HG02763 (cell line): ENCODE measurements at regions not wholly inside any gene's neighbourhood (a gene's known extent, or its start where the extent isn't known, plus 50 kb on each side); places are given as distances from the start of the nearest gene placed in this dataset.
"Not testable (repeated sequence)": the region's sequence is repeated elsewhere in the genome, so short reads cannot be mapped to it uniquely, and the experiment has no call there.

Experiments used
- ATAC-seq: cut with Tn5 transposase; IDR thresholded peaks from one replicate; pipeline ENCODE4 v1.9.1; 2021; ENCODE audit warnings: mild to moderate bottlenecking, moderate library complexity; ENCODE audit not compliant: unreplicated experiment

- no peak for ATAC-seq
Observed at GRCh38 chr9:29245351-29245750, 1672.1 kb upstream of the C9orf72 start.

- ATAC-seq, result not testable (repeated sequence)
Observed at GRCh38 chr9:29270400-29270799, 1697.1 kb upstream of the C9orf72 start.

- ATAC-seq, result no peak
Observed at GRCh38 chr9:29282121-29282520, 1708.8 kb upstream of the C9orf72 start.

DNA sequence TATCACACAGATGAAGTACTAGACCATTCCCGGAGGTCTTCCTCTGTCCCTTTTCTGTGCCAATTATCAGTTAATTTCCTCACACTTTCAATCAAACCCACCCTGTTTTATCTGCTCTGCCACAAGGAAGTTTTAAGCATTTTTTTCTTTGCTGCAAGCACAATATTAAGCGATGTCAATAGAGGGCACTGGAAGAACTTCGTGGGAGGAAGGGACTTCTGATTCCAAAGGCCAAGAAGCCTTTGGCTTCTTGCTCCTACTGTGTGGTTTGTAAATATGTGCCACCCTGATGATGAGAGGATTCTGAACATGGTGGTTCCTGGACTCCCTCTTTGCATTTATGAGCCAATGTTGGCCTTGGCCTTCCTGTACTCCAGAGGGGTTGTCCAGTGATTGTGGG is 1712.5 kb upstream of the C9orf72 start:
- no peak for ATAC-seq

DNA sequence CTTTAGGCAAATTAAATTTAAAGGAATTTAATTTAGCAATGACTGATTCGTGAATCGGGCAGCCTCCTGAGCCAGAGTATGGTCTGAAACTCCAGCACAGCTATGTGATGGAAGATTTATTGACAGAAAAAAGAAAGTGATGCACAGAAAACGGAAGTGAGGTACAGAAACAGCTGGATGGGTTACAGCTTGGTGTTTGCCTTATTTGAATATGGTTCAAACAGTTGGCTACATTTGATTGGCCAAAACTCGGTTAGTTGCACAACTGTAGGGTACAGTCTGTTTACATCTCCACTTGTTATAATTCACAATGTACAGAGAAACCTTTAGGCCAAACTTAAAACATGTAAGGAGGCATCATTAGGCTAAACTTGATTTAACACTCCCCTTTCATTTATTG is 1716.1 kb upstream of the C9orf72 start:
- no peak for ATAC-seq

- ATAC-seq, result no peak
Observed at GRCh38 chr9:29290516-29290915, 1717.2 kb upstream of the C9orf72 start.

DNA sequence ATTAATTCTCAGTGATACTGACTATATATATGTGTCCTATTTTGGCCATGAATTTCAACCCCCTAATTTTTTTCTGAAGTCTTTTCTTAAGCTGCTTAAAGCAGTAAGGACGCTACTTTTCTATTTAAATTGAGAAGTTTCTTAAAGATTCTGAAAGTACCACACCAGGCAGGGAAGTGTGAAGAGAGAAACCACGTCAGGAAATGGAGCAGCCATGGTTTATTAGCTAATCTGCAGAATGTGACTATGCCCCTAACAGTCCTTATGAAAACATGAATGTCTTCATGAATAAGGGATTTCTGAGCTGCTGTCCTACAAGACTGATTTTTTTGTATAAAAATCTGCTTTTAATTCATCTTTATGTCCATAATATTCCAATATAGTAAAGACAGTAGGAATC is 1724.3 kb upstream of the C9orf72 start:
- ATAC-seq, result no peak

GRCh38 chr9:29311221-29311620 is 1737.9 kb upstream of the C9orf72 start:
- no peak for ATAC-seq

GRCh38 chr9:29312327-29312726 is 1739.0 kb upstream of the C9orf72 start:
- ATAC-seq, result no peak

GRCh38 chr9:29319736-29320513 is 1746.6 kb upstream of the C9orf72 start:
- ATAC-seq, result no peak

DNA sequence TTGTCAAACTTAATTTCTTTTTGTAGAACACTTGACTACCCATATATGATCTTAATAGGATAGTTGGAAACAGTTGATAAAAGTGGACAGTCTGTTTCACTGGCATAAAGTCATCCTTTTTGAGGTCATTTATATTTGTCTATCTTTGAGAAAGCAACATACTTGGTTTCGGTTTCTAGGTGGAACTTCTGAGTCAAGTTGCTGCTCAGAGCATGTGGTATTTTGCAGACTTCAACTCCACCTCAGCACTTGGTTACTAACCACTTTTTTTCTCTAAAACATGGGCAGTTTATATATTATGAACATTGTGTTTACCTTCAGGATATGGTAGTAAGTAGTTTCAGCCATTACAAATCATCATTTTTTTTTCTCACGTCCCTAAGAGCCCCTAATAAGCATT is 1749.0 kb upstream of the C9orf72 start:
- ATAC-seq, result peak; percentile 65

DNA sequence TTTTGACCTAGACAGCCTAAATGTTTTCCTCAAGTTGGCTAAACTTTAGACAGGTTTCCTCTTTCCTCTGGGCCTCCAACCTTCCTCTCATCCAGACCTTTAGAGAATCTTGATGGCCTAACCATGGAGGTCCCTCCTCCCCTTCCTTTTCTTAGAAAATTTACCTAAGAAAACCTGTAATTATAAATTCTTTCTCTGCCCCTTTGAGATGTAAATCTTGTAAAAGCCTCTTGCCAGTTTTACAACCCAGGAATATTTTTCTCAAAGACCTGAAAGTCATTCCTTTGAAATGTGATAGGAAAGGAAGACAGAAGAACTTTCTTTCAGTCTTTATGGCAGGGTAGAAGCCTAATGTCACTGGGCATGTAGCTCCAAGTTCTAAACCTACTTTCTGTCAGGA is 1752.6 kb upstream of the C9orf72 start:
- no peak for ATAC-seq

DNA sequence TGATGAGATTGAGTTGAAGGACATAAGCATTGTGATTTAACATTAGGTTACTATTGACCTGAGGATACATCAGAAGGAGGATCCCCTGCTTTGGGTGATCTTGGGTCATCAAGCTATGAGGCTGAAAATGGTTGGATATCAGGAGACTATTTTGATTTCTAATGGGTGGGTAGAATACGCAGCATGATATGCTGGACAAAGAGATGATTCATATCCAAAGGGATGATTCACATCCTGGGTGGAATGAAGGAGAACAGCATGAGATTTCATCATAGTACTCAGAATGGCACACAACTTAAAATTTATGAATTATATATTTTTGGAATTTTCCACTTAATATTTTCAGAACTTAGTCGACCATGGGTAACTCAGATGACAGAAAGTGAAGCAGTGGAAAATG is 1759.5 kb upstream of the C9orf72 start:
- ATAC-seq, result no peak

DNA sequence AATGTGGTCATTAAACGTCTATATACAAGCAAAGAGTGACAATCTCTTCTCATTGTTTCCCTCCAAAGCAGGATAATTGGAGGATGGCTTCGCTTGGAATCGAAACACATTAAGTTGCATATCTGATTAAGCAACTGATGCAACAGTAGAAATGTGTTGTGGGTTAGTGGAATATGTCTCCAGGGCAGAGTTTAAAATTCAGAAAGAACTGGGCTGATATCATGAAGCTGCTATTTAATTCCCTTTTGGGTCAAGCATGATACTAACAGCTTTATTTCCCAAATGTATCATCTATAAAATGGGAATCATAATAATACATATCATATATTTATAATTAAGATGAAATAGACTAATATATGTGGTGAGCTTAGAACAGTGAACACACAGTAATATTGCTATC is 1763.0 kb upstream of the C9orf72 start:
- no peak for ATAC-seq

DNA sequence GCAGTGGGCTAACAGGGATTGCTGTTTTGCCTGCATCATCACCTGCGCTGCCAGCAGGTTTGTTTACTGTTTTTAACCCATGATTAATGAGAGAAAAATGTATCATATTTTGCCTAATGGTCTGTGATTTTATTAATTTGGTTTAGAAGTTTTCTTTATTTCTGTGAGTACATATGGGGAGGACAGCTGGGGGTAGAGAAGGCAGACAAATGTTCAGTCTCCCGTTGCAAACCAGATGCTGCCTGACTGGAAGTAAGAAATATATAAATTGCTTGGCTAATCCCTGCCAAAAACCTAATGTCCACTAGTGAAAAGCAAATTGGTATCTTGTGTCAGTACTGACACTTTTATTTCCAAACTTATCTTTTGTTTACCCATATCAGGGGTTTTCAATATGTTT is 1766.1 kb upstream of the C9orf72 start:
- ATAC-seq, result no peak

- ATAC-seq, result no peak
Observed at GRCh38 chr9:29348999-29349398, 1775.7 kb upstream of the C9orf72 start.

DNA sequence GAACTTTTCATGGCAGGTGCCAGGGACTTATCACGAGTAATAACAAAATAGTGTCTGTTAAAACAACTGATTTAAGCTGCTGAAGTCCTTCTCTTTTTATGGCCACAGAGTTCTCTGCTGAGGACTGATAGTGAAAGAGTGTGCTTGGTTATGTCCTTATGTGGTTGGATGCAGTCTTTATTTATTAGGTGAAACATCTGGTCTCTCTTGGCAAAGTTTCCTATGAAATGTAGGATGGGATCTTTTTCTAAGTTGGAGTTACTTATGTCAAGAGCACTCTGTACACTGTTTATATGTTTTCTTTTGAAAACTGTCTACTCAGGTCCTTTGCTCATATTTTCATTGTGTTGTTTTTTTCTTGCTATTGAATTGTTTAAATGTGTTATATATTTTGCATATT is 1816.1 kb upstream of the C9orf72 start:
- no peak for ATAC-seq

GRCh38 chr9:29390859-29391258 is 1817.6 kb upstream of the C9orf72 start:
- ATAC-seq, result no peak

DNA sequence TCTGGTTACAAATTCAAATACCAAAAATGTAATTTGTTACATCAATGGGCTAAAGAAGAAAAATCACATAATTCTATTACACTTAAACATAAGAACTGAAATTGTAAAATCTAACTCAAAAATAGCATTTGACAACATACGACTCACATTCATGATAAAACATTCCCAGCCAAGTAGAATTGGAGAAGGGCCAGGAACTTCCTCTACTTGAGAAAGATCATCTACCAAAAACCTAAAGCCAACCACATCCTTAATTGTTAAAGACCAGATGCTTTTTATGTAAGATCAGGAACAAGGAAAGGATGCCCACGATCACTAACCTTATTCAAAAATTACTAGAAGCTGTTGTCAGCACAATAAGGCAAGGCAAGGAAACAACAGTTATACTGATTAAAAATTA is 1819.8 kb upstream of the C9orf72 start:
- no peak for ATAC-seq

- ATAC-seq, result no peak
Observed at GRCh38 chr9:29394855-29395254, 1821.6 kb upstream of the C9orf72 start.

- ATAC-seq, result no peak
Observed at GRCh38 chr9:29397148-29397547, 1823.9 kb upstream of the C9orf72 start.

DNA sequence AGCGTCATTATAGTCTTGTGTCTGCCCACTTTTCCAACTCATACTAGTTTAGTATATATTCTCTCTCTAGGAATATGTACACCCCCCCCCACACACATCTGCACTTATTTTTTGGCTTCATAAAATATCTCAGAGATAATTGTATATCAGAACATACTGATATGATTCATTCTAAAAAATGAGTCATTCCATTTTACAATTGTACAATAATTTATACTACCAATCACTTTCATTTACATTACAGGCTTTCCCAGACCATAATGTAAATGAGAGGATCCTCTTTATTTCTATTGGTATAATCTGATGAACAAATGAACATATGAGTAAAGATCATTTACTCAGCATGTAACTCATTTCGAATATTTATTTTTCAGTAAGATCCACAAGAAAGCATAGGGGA is 1842.9 kb upstream of the C9orf72 start:
- no peak for ATAC-seq

DNA sequence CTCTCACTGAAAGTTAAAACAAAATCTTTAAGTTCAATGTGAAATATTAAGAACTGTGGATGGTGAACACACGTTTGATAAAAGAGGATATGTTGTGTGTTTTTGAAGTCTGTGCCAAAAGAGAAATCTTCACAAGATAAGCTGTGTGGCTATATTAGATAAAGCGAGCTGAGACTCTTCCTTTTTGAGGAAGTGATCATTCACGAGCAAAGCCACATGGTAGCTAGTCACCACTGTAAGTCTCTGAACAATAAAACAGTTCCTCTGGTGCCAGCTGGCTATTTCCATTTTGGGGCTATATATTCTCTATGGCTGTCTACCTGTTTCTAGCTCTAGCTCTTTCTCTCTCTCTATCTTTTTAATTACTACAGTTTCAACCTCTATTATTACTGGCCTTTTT is 1849.2 kb upstream of the C9orf72 start:
- no peak for ATAC-seq
